SK-N-SH (cell line): ENCODE measurements at regions not wholly inside any gene's neighbourhood (a gene's known extent, or its start where the extent isn't known, plus 50 kb on each side); places are given as distances from the start of the nearest gene placed in this dataset.

Experiments
- CTCF ChIA-PET: fragments of 300-600, 350-600 bp; formaldehyde crosslinking; extraction: SDS; loops from one replicate; lab custom pipeline; 2021; lab: Yijun Ruan, JAX
- POLR2A ChIA-PET: fragments of 350-600 bp; sonication (Branson Sonifier 250); formaldehyde crosslinking; extraction: SDS; loops from one replicate; lab custom pipeline; 2020; ENCODE audit warnings: antibody characterized with exemption, inconsistent platforms; lab: Yijun Ruan, JAX
- DNase-seq: peaks from one replicate; pipeline ENCODE4 v3.0.0; 2012
- H2AFZ ChIP-seq: fragments of 200-600 bp; sonication (generic); 2 replicates; pipeline ENCODE4 v1.8.1; 2016; ENCODE audit warnings: antibody characterized with exemption, mild to moderate bottlenecking, low read depth
- H3F3A ChIP-seq: fragments of 200-600 bp; sonication (generic); replicated peaks from 2 replicates; pipeline ENCODE3; 2016; ENCODE audit warnings: antibody characterized with exemption, mild to moderate bottlenecking; ENCODE audit not compliant: insufficient read depth
- H3K27ac ChIP-seq, 2 experiments: fragments of 200-500 bp in 1 of 2; fragments of 200-600 bp in 1 of 2; sonication (Bioruptor generic) in 1 of 2; sonication (generic), shearing (Covaris generic) in 1 of 2; 2 replicates each; pipeline versions ENCODE4 v1.5.1 to v1.6.1; 2014 to 2016; ENCODE audit warnings: low read depth in 2 of 2, inconsistent platforms in 1 of 2, low read length in 1 of 2, mild to moderate bottlenecking in 1 of 2, mixed read lengths in 1 of 2
- H3K27me3 ChIP-seq: fragments of 200-600 bp; sonication (generic), shearing (Covaris generic); 2 replicates; pipeline ENCODE4 v1.6.1; 2016; ENCODE audit warnings: mixed run types; ENCODE audit not compliant: insufficient read depth
- H3K36me3 ChIP-seq, 2 experiments: fragments of 200-500 bp in 1 of 2; fragments of 200-600 bp in 1 of 2; sonication (Bioruptor generic) in 1 of 2; sonication (generic) in 1 of 2; replicated peaks in 1 of 2; 2 replicates each; pipeline versions ENCODE3 to v1.5.1; 2014 to 2016; ENCODE audit warnings: low read length in 1 of 2, mild to moderate bottlenecking in 1 of 2; ENCODE audit not compliant: insufficient read depth in 2 of 2, control insufficient read depth in 1 of 2
- H3K4me1 ChIP-seq, 2 experiments: fragments of 200-500 bp in 1 of 2; fragments of 200-600 bp in 1 of 2; sonication (Bioruptor generic) in 1 of 2; sonication (generic), shearing (Covaris generic) in 1 of 2; 2 replicates each; pipeline versions ENCODE4 v1.5.1 to v1.6.1; 2014 to 2016; ENCODE audit warnings: low read depth in 1 of 2, low read length in 1 of 2, mixed run types in 1 of 2; ENCODE audit not compliant: insufficient read depth in 2 of 2, control insufficient read depth in 1 of 2
- H3K4me2 ChIP-seq: fragments of 200-600 bp; sonication (generic), shearing (Covaris generic); 2 replicates; pipeline ENCODE4 v1.6.1; 2017; ENCODE audit warnings: mixed run types
- H3K4me3 ChIP-seq, 2 experiments: fragments of 200-500 bp in 1 of 2; fragments of 200-600 bp in 1 of 2; sonication (Bioruptor generic) in 1 of 2; sonication (generic), shearing (Covaris generic) in 1 of 2; 2 replicates each; pipeline versions ENCODE4 v1.5.1 to v1.8.1; 2014 to 2016; ENCODE audit warnings: low read depth in 2 of 2, inconsistent platforms in 1 of 2, low read length in 1 of 2, mild to moderate bottlenecking in 1 of 2, mixed read lengths in 1 of 2, moderate library complexity in 1 of 2
- H3K79me2 ChIP-seq: fragments of 200-600 bp; sonication (generic); 2 replicates; pipeline ENCODE4 v1.8.1; 2017; ENCODE audit warnings: mild to moderate bottlenecking; ENCODE audit not compliant: insufficient read depth
- H3K9ac ChIP-seq: fragments of 200-600 bp; sonication (generic); 2 replicates; pipeline ENCODE4 v1.6.1; 2017; ENCODE audit warnings: mixed run types
- H3K9me2 ChIP-seq: fragments of 200-600 bp; sonication (generic); 2 replicates; pipeline ENCODE4 v1.6.1; 2017; ENCODE audit warnings: mixed run types
- H3K9me3 ChIP-seq: fragments of 200-600 bp; sonication (generic); 2 replicates; pipeline ENCODE4 v1.6.1; 2017; ENCODE audit warnings: mixed run types, mild to moderate bottlenecking, moderate library complexity
- H4K20me1 ChIP-seq: fragments of 200-600 bp; sonication (generic); 2 replicates; pipeline ENCODE4 v1.6.1; 2017; ENCODE audit warnings: mild to moderate bottlenecking, mixed run types; ENCODE audit not compliant: insufficient read depth
- CHD2 ChIP-seq: fragments of 150-350 bp; IDR thresholded peaks from 2 replicates; pipeline ENCODE4 v1.6.1; 2018; ENCODE audit warnings: low read length; ENCODE audit not compliant: partially characterized antibody
- EP300 ChIP-seq, 2 experiments: IDR thresholded peaks; 2 replicates each; pipeline versions ENCODE4 v1.4.0 to v1.6.1; 2012; ENCODE audit warnings: borderline replicate concordance in 1 of 2, low read depth in 1 of 2, low read length in 1 of 2
- EZH2phosphoT487 ChIP-seq: fragments of 200-600 bp; sonication (generic); IDR thresholded peaks from 2 replicates; pipeline ENCODE4 v1.6.1; 2017; ENCODE audit warnings: low read depth, mixed run types, mild to moderate bottlenecking, antibody characterized with exemption, moderate library complexity, borderline replicate concordance
- FOXM1 ChIP-seq: IDR thresholded peaks from 2 replicates; pipeline ENCODE4 v1.4.0; 2012; ENCODE audit warnings: low read depth, mild to moderate bottlenecking
- JUND ChIP-seq: IDR thresholded peaks from 2 replicates; pipeline ENCODE4 v1.4.0; 2012
- MEF2A ChIP-seq: IDR thresholded peaks from 2 replicates; pipeline ENCODE4 v1.4.0; 2012; ENCODE audit warnings: low read depth, borderline replicate concordance
- NRF1 ChIP-seq: IDR thresholded peaks from 2 replicates; pipeline ENCODE4 v1.6.1; 2012; ENCODE audit warnings: low read depth, mild to moderate bottlenecking, low read length
- POLR2AphosphoS5 ChIP-seq: IDR thresholded peaks from 2 replicates; pipeline ENCODE4 v1.6.1; 2012; ENCODE audit warnings: low read depth, low read length
- RAD21 ChIP-seq: IDR thresholded peaks from 2 replicates; pipeline ENCODE4 v1.6.1; 2012; ENCODE audit warnings: mild to moderate bottlenecking, low read length
- RFX5 ChIP-seq: IDR thresholded peaks from 2 replicates; pipeline ENCODE4 v1.6.1; 2012; ENCODE audit warnings: mild to moderate bottlenecking, improper control_type of control experiment, low read length
- RXRA ChIP-seq: IDR thresholded peaks from 2 replicates; pipeline ENCODE4 v1.4.0; 2012; ENCODE audit warnings: low read depth, mild to moderate bottlenecking, borderline replicate concordance
- SIN3A ChIP-seq: IDR thresholded peaks from 2 replicates; pipeline ENCODE4 v1.6.1; 2012; ENCODE audit warnings: low read depth, mild to moderate bottlenecking, low read length, moderate library complexity, borderline replicate concordance
- SMC3 ChIP-seq: IDR thresholded peaks from 2 replicates; pipeline ENCODE4 v1.6.1; 2012; ENCODE audit warnings: low read depth, low read length, improper control_type of control experiment
- TAF1 ChIP-seq: IDR thresholded peaks from 2 replicates; pipeline ENCODE4 v1.6.1; 2012; ENCODE audit warnings: low read depth, mild to moderate bottlenecking, low read length, moderate library complexity, borderline replicate concordance
- TCF12 ChIP-seq: IDR thresholded peaks from 2 replicates; pipeline ENCODE4 v1.4.0; 2012
- TEAD4 ChIP-seq: IDR thresholded peaks from 2 replicates; pipeline ENCODE4 v1.4.0; 2012; ENCODE audit warnings: mild to moderate bottlenecking, borderline replicate concordance; ENCODE audit not compliant: insufficient read depth
- WGBS: methylation state at CpG from one replicate; pipeline ENCODE4 v1.1.6; 2017; ENCODE audit warnings: low lambda C conversion rate; 5-methylcytosine and 5-hydroxymethylcytosine counted together
- TF ChIP-seq, protein P1 (sequence below): fragments of 150-350 bp; IDR thresholded peaks from 2 replicates; pipeline ENCODE4 v1.6.1; 2016; ENCODE audit warnings: mild to moderate bottlenecking, low read depth, low read length
- TF ChIP-seq, protein P2 (sequence below): fragments of 200-600 bp; sonication (generic); IDR thresholded peaks from 2 replicates; pipeline ENCODE4 v1.6.1; 2017; ENCODE audit warnings: antibody characterized with exemption, mild to moderate bottlenecking, moderate library complexity
- TF ChIP-seq, protein P3 (sequence below): fragments of 150-350 bp; IDR thresholded peaks from 2 replicates; pipeline ENCODE4 v1.6.1; 2017; ENCODE audit warnings: antibody characterized with exemption, low read length, low read depth, borderline replicate concordance

DNA sequence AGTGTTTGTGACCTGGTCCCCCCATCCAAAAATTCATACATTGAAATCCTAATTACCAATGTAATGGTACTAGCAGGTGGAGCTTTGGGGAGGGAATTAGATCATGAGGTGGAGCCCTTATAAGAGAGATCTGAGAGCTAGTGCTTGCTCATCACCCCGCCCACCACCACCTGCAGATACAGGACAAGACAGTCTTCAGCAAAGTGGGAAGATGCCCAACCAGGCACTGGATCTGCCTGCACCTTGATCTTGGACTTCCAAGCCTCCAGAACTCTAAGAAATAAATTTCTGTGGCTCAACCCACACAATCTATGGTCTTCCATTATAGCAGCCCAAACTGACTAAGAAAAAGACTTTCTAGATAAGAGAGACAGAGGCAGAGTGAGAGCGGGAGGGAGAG is 343.4 kb downstream of the LRRIQ3 start:
- Histone ChIP-seq H3K27me3 (no peaks in the 10 kb centered on the region), H2AFZ (no peak overlapping the region)
- CTCF ChIA-PET = no interaction called here

DNA sequence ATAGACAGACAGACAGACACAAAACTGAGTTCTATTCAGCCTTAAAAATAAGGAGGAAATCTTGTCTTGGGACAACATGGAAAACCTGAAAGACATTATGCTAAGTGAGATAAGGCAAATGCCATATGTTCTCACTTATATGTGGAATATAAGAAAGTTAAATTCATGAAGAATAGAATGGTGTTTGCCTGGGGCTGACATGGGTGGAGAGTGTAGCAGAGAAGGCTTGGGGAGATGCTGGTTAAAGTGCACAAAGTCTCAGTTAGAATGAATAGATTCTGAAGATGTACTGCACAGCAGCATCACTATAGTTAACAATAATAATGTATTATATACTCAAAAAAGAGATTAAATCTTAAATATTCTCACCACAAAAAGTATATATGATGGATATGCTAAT is 355.5 kb downstream of the LRRIQ3 start:
- Histone ChIP-seq H3K4me3 (no peak overlapping the region), H3K9me2 (no peaks in the 10 kb centered on the region), H3K9me3 (no peaks in the 10 kb centered on the region), H3K79me2 (no peaks in the 10 kb centered on the region), H4K20me1 (no peaks in the 10 kb centered on the region), H3K9ac (no peak overlapping the region), H2AFZ (no peak overlapping the region), H3K27me3 (no peaks in the 10 kb centered on the region), H3K27ac (no peak overlapping the region), H3K4me1 (no peaks in the 10 kb centered on the region), H3K36me3 (no peaks in the 10 kb centered on the region), H3K4me2 (no peak overlapping the region), H3F3A (no peaks in the 10 kb centered on the region)
- ChIA-PET CTCF (no interaction called here), POLR2A (no interaction called here)
- no peak for TF ChIP-seq POLR2AphosphoS5
- TF ChIP-seq EP300 (IDR thresholded peaks at IDR 0.05; ENCODE audit: borderline replicate concordance in 1 of 2, low read depth in 1 of 2, low read length in 1 of 2) = no peak
- TF ChIP-seq, protein P1, sequence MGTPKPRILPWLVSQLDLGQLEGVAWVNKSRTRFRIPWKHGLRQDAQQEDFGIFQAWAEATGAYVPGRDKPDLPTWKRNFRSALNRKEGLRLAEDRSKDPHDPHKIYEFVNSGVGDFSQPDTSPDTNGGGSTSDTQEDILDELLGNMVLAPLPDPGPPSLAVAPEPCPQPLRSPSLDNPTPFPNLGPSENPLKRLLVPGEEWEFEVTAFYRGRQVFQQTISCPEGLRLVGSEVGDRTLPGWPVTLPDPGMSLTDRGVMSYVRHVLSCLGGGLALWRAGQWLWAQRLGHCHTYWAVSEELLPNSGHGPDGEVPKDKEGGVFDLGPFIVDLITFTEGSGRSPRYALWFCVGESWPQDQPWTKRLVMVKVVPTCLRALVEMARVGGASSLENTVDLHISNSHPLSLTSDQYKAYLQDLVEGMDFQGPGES = no peak
- TF ChIP-seq TCF12 = no peak
- no peak for TF ChIP-seq MEF2A
- TF ChIP-seq SMC3 = no peak
- TF ChIP-seq EZH2phosphoT487 = no peak
- no peak for TF ChIP-seq RXRA
- no peak for TF ChIP-seq JUND
- TF ChIP-seq TEAD4 = no peak
- no peak for DNase-seq

More for the DNA sequence above, 343.4 kb downstream of the LRRIQ3 start:
- Histone ChIP-seq H3K27ac (no peak overlapping the region), H3K4me1 (no peaks in the 10 kb centered on the region; a peak in 1 of 4 replicates), H3K4me2 (no peak overlapping the region), H3K79me2 (no peaks in the 10 kb centered on the region), H3K9me2 (no peaks in the 10 kb centered on the region), H3K4me3 (no peak overlapping the region), H3K9me3 (no peaks in the 10 kb centered on the region), H4K20me1 (no peaks in the 10 kb centered on the region), H3K9ac (no peak overlapping the region), H3K36me3 (no peaks in the 10 kb centered on the region), H3F3A (no peaks in the 10 kb centered on the region)
- DNase-seq = no peak
- TF ChIP-seq MEF2A (no peak), RAD21 (no peak), NRF1 (no peak), POLR2AphosphoS5 (no peak), EP300 (IDR thresholded peaks at IDR 0.05; ENCODE audit: borderline replicate concordance in 1 of 2, low read depth in 1 of 2, low read length in 1 of 2) (no peak), SIN3A (no peak), TAF1 (no peak), EZH2phosphoT487 (no peak), RFX5 (no peak), CHD2 (no peak), FOXM1 (no peak)
- TF ChIP-seq, protein P2, sequence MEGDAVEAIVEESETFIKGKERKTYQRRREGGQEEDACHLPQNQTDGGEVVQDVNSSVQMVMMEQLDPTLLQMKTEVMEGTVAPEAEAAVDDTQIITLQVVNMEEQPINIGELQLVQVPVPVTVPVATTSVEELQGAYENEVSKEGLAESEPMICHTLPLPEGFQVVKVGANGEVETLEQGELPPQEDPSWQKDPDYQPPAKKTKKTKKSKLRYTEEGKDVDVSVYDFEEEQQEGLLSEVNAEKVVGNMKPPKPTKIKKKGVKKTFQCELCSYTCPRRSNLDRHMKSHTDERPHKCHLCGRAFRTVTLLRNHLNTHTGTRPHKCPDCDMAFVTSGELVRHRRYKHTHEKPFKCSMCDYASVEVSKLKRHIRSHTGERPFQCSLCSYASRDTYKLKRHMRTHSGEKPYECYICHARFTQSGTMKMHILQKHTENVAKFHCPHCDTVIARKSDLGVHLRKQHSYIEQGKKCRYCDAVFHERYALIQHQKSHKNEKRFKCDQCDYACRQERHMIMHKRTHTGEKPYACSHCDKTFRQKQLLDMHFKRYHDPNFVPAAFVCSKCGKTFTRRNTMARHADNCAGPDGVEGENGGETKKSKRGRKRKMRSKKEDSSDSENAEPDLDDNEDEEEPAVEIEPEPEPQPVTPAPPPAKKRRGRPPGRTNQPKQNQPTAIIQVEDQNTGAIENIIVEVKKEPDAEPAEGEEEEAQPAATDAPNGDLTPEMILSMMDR = no peak
- TF ChIP-seq, protein P3, sequence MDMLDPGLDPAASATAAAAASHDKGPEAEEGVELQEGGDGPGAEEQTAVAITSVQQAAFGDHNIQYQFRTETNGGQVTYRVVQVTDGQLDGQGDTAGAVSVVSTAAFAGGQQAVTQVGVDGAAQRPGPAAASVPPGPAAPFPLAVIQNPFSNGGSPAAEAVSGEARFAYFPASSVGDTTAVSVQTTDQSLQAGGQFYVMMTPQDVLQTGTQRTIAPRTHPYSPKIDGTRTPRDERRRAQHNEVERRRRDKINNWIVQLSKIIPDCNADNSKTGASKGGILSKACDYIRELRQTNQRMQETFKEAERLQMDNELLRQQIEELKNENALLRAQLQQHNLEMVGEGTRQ = no peak
- 29% methylated on average over 2 of the region's 2 CpGs for WGBS
- POLR2A ChIA-PET = no interaction called here
